OCI-LY7 (cell line): ENCODE measurements at regions not wholly inside any gene's neighbourhood (a gene's known extent, or its start where the extent isn't known, plus 50 kb on each side); places are given as distances from the start of the nearest gene placed in this dataset.

Experiments
- BruUV-seq: library from RNA; stranded (reverse); fragments of 400-500 nt; replicated peaks from 2 replicates; lab custom pipeline; 2021; lab: Mats Ljungman, UMichigan
- CTCF ChIA-PET: fragments of 300-600 bp; sonication (Branson Sonifier 250); formaldehyde crosslinking; loops from one replicate; lab custom pipeline; 2022; ENCODE audit warnings: antibody characterized with exemption; ENCODE audit not compliant: unreplicated experiment; lab: Charles Lee
- POLR2A ChIA-PET: fragments of 300-600 bp; sonication (Branson Sonifier 250); formaldehyde crosslinking; loops from one replicate; lab custom pipeline; 2022; ENCODE audit warnings: antibody characterized with exemption; lab: Charles Lee
- DNase-seq: peaks from one replicate; pipeline ENCODE4 v3.0.0-alpha.2; 2015; ENCODE audit warnings: low spot score
- H2AFZ ChIP-seq: fragments of 200-600 bp; sonication (generic), shearing (Covaris generic); 2 replicates; pipeline ENCODE4 v1.6.1; 2014; ENCODE audit warnings: mild to moderate bottlenecking, antibody characterized with exemption, low read length, moderate library complexity
- H3K27ac ChIP-seq: fragments of 200-600 bp; sonication (generic); 2 replicates; pipeline ENCODE4 v1.5.1; 2014; ENCODE audit warnings: mixed run types, low read depth, mild to moderate bottlenecking, moderate library complexity, low read length, inconsistent platforms; ENCODE audit not compliant: poor library complexity, severe bottlenecking
- H3K36me3 ChIP-seq: fragments of 200-600 bp; sonication (generic); 2 replicates; pipeline ENCODE4 v1.6.1; 2014; ENCODE audit warnings: mild to moderate bottlenecking, antibody characterized with exemption, low read length, moderate library complexity, mixed read lengths; ENCODE audit not compliant: insufficient read depth
- H3K4me1 ChIP-seq: fragments of 200-600 bp; sonication (generic); 2 replicates; pipeline ENCODE4 v1.5.1; 2014; ENCODE audit warnings: mild to moderate bottlenecking, low read length; ENCODE audit not compliant: insufficient read depth, poor library complexity, severe bottlenecking
- H3K4me2 ChIP-seq: fragments of 200-600 bp; sonication (generic); 2 replicates; pipeline ENCODE4 v1.6.1; 2014; ENCODE audit warnings: mild to moderate bottlenecking, low read length
- H3K4me3 ChIP-seq: fragments of 200-600 bp; sonication (generic); 2 replicates; pipeline ENCODE4 v1.5.1; 2014; ENCODE audit warnings: mild to moderate bottlenecking, low read depth, low read length; ENCODE audit not compliant: poor library complexity, severe bottlenecking
- H3K79me2 ChIP-seq: fragments of 200-600 bp; sonication (generic); 2 replicates; pipeline ENCODE4 v1.6.1; 2016; ENCODE audit warnings: low read depth, mild to moderate bottlenecking, low read length, moderate library complexity, mixed read lengths; ENCODE audit not compliant: insufficient read depth
- H3K9me2 ChIP-seq: fragments of 200-600 bp; sonication (generic); 2 replicates; pipeline ENCODE4 v1.6.1; 2016; ENCODE audit warnings: mild to moderate bottlenecking, low read length, mixed read lengths; ENCODE audit not compliant: insufficient read depth
- H3K9me3 ChIP-seq: fragments of 200-600 bp; sonication (generic); 2 replicates; pipeline ENCODE4 v1.6.1; 2014; ENCODE audit warnings: mild to moderate bottlenecking, mixed run types, low read length, mixed read lengths
- H4K20me1 ChIP-seq: fragments of 200-600 bp; sonication (generic); 2 replicates; pipeline ENCODE4 v1.6.1; 2014; ENCODE audit warnings: mild to moderate bottlenecking, antibody characterized with exemption, low read length, moderate library complexity, mixed read lengths; ENCODE audit not compliant: insufficient read depth
- EZH2phosphoT487 ChIP-seq: fragments of 200-600 bp; sonication (generic); IDR thresholded peaks from 2 replicates; pipeline ENCODE4 v1.6.1; 2018; ENCODE audit warnings: low read depth, borderline replicate concordance, mild to moderate bottlenecking, mixed run types, antibody characterized with exemption, low read length, moderate library complexity, mixed read lengths
- intact Hi-C: fragments of 100-400 bp; cut with micrococcal nuclease; formaldehyde crosslinking; loops from one replicate; pipeline ENCODE4 v1.10.0; 2022; ENCODE audit not compliant: unreplicated experiment
- TF ChIP-seq, protein P1 (sequence below): fragments of 200-600 bp; sonication (generic); conservative IDR thresholded peaks from 2 replicates; pipeline ENCODE4 v1.5.1; 2014; ENCODE audit warnings: mild to moderate bottlenecking, antibody characterized with exemption, low read length, moderate library complexity, mixed read lengths

DNA sequence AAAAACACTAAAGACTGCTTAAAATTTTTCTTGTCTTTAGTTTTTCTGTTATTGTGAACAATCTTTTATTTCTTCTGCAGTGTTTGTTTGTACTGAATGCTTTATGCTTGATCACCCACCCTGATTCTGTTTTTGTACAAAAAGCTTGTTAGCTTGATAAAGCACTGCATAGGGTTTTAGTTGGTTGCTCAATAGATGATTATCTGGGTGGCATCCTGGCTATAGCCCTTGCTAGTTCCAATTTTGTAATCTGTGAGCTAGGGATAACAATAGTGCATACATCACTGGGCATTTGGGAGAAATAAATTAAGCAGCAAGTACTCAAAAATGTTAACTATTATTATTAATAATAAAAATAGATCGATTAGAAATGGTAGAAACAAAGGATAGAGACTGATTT lies 102.3 kb downstream of the ZPLD1 start:
- peaks cover 8% of the 10 kb centered on the region for H3K4me1 ChIP-seq
- DNase-seq = no peak
- ChIA-PET POLR2A (interaction anchor here (0.6 to 1.7 kb wide), 5 partner anchors 173 to 852 kb away, joined by 3 to 28 read pairs (median 4); no protein-coding TSS in a partner anchor), CTCF (interaction anchor here (1.5 to 2.1 kb wide), 3 partner anchors 303 to 734 kb away, joined by 3 to 40 read pairs (median 3); no protein-coding TSS in a partner anchor)
- H3K9me3 ChIP-seq = no peaks in the 10 kb centered on the region
- H3K79me2 ChIP-seq = no peaks in the 10 kb centered on the region
- no peak overlapping the region for H3K4me2 ChIP-seq
- H3K4me3 ChIP-seq = no peak overlapping the region
- H3K9me2 ChIP-seq = no peaks in the 10 kb centered on the region
- no TSS peak for BruUV-seq
- H4K20me1 ChIP-seq = no peaks in the 10 kb centered on the region
- TF ChIP-seq, protein P1, sequence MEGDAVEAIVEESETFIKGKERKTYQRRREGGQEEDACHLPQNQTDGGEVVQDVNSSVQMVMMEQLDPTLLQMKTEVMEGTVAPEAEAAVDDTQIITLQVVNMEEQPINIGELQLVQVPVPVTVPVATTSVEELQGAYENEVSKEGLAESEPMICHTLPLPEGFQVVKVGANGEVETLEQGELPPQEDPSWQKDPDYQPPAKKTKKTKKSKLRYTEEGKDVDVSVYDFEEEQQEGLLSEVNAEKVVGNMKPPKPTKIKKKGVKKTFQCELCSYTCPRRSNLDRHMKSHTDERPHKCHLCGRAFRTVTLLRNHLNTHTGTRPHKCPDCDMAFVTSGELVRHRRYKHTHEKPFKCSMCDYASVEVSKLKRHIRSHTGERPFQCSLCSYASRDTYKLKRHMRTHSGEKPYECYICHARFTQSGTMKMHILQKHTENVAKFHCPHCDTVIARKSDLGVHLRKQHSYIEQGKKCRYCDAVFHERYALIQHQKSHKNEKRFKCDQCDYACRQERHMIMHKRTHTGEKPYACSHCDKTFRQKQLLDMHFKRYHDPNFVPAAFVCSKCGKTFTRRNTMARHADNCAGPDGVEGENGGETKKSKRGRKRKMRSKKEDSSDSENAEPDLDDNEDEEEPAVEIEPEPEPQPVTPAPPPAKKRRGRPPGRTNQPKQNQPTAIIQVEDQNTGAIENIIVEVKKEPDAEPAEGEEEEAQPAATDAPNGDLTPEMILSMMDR = no peak
- no peak for TF ChIP-seq EZH2phosphoT487
- no peak overlapping the region for H3K27ac ChIP-seq
- H3K36me3 ChIP-seq = no peaks in the 10 kb centered on the region
- H2AFZ ChIP-seq = no peak overlapping the region; the same call in 1 of the 2 replicates
- intact Hi-C loops = loop anchor here (2.0 kb wide), 1 partner anchor 728 kb away; no protein-coding TSS in a partner anchor

DNA sequence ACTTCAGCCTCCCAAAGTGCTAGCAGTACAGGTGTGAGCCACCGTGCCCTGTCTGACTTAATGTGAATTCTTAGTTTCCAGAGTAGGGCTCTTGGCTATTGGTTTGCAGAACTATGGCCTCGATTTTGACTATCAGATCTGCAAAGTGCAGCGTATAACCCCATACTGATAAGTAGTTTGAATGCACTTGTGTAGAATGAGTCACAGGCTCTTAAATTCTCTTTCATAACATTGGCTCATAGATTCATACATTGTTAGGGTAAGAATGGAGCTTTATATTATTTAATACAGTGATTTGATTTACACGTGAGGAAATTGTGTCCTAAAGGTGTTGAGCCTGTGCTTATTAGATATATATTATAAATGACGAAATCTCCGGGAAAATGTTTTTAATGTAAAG lies 109.9 kb downstream of the ZPLD1 start:
- H3K4me3 ChIP-seq = no peak overlapping the region
- H3K4me2 ChIP-seq = no peak overlapping the region
- no peaks in the 10 kb centered on the region for H3K36me3 ChIP-seq
- TF ChIP-seq EZH2phosphoT487 = no peak
- TF ChIP-seq, protein P1 = no peak
- CTCF ChIA-PET = no interaction called here
- BruUV-seq = no TSS peak
- no peak for DNase-seq
- POLR2A ChIA-PET = interaction anchor here (0.6 kb wide), 1 partner anchor 321 kb away, joined by 5 read pairs; no protein-coding TSS in a partner anchor
- no peak overlapping the region for H2AFZ ChIP-seq
- intact Hi-C loops = no loop called here
- H3K4me1 ChIP-seq = no peaks in the 10 kb centered on the region
- H3K9me2 ChIP-seq = no peaks in the 10 kb centered on the region
- no peaks in the 10 kb centered on the region for H3K79me2 ChIP-seq
- no peaks in the 10 kb centered on the region for H3K9me3 ChIP-seq
- no peak overlapping the region for H3K27ac ChIP-seq
- H4K20me1 ChIP-seq = no peaks in the 10 kb centered on the region

DNA sequence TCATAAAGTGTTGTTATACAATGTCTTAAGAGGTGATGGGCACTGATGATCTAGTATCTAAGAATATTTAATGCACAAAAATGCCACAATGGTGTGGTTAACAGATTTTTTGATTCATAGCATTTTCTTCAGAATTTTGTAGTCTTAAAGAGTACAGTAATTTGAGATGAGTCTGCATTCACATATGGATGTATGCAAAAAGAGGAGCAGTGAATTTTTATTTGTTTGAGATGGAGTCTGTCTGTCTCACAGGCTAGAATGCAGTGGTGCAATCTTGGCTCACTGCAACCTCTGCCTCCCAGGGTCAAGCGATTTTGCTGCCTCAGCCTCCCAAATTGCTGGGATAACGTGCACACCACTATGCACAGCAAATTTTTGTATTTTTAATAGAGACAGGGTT lies 110.5 kb downstream of the ZPLD1 start:
- CTCF ChIA-PET = no interaction called here

More for the DNA sequence above, 110.5 kb downstream of the ZPLD1 start:
- Histone ChIP-seq H3K4me2 (no peak overlapping the region), H2AFZ (no peak overlapping the region), H3K4me1 (no peaks in the 10 kb centered on the region), H3K36me3 (no peaks in the 10 kb centered on the region), H3K9me3 (no peaks in the 10 kb centered on the region), H4K20me1 (no peaks in the 10 kb centered on the region), H3K9me2 (no peaks in the 10 kb centered on the region), H3K27ac (no peak overlapping the region), H3K4me3 (no peak overlapping the region), H3K79me2 (no peaks in the 10 kb centered on the region)
- POLR2A ChIA-PET = no interaction called here
- no peak for DNase-seq
- no TSS peak for BruUV-seq
- intact Hi-C loops = no loop called here
- no peak for TF ChIP-seq EZH2phosphoT487
- TF ChIP-seq, protein P1 = no peak
